ENCODE measurements at regions not wholly inside any gene's neighbourhood (a gene's known extent, or its start where the extent isn't known, plus 50 kb on each side); places are given as distances from the start of the nearest gene placed in this dataset.

DNA sequence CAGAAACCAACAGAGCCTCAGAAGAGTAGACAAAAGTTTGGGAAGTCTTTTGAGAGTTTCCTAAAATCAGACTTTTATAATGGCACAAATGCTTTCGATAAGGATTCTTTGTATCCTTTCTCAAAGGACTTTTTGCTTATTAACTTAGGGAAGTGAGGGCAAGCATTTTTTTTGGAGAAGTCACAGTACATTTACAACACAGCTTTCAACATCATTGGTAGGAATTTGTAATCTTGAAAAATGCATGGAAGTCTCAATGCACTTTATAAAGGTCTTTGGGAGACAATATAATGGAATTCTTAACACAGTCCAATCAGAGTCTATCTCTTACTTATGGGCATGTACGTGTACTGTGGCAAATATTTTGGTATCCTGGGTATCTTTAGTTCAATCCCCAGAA is 325.8 kb upstream of the NR5A2 start:
- TF ChIP-seq, protein P1, sequence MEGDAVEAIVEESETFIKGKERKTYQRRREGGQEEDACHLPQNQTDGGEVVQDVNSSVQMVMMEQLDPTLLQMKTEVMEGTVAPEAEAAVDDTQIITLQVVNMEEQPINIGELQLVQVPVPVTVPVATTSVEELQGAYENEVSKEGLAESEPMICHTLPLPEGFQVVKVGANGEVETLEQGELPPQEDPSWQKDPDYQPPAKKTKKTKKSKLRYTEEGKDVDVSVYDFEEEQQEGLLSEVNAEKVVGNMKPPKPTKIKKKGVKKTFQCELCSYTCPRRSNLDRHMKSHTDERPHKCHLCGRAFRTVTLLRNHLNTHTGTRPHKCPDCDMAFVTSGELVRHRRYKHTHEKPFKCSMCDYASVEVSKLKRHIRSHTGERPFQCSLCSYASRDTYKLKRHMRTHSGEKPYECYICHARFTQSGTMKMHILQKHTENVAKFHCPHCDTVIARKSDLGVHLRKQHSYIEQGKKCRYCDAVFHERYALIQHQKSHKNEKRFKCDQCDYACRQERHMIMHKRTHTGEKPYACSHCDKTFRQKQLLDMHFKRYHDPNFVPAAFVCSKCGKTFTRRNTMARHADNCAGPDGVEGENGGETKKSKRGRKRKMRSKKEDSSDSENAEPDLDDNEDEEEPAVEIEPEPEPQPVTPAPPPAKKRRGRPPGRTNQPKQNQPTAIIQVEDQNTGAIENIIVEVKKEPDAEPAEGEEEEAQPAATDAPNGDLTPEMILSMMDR (conservative IDR thresholded peaks at IDR 0.05; ENCODE audit: low read depth, low read length): no peak
- TF ChIP-seq EZH2 (IDR thresholded peaks at IDR 0.05; ENCODE audit: borderline replicate concordance, low read depth, low read length, poor library complexity, severe bottlenecking): no peak

Data from A673 (cell line).